Amniotic epithelial cell (primary cell): ENCODE measurements at regions not wholly inside any gene's neighbourhood (a gene's known extent, or its start where the extent isn't known, plus 50 kb on each side); places are given as distances from the start of the nearest gene placed in this dataset.

ENCODE experiments used
- DNase-seq: peaks from one replicate; pipeline ENCODE4 v3.0.0-alpha.2; 2010; ENCODE audit warnings: low read depth

DNA sequence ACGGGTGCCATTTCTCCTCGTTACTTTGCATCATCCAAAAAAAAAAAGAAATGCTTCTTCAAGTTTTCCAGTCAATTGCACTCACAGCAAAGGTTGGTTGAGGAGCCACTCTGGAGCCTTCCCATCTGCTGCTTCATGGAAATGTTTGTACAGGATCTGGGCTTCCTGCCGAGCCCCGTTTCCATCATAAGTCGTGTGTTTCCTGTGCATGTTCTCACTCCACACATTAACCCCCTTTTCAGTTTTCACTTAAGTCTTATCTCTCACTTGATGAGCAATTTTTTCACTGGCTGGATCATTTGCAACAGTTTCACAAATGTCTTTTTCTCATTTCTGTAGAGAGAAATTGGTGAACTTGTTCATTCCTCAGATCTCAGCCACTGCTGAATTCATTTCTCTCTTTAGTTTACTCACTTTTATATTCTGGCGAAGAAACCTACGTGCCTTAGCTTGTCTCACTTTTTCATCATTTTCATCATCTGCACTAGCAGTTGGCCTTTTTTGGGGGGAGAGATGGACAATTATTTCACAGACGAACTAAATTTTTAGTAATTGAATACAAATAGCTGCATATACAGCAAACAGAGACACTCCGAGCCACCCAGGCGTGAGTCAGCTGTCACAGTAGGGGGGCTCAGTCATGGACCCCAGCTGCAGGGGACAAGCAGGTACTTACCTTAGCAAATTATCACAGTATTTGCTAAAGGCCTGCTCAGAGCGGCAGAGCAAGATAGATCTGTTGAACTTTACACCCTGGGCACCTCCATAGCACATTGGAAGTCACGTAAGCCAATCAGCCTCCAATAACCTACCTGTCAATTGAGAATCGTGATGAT, 750.8 kb upstream of the ID2 start:
- DNase-seq, result no peak

- no peak for DNase-seq
Measured at GRCh38 chr2:7931808-7932207, 750.0 kb upstream of the ID2 start.

DNA sequence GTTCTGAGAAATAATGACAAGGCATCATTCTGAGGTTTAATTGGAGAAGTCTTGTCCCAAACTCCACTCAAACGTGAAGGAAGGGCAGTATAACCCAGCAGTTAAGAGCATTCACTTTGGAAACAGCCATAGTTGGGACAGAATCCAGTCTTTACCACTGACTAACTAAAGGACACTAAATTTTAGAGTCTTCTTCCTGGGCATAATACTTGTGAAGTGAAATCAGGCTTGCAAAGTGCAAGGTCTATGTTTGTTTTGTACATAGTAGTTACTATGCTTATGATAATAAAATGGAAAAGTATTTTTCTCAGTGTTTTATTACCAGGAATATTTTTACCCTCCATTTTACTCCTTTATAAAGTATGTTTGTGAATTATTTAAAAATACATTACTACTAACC, 748.2 kb upstream of the ID2 start:
- DNase-seq, result no peak

GRCh38 chr2:7934476-7934875, 747.4 kb upstream of the ID2 start:
- DNase-seq, result no peak

- no peak for DNase-seq
Measured at GRCh38 chr2:7937082-7937481, 744.8 kb upstream of the ID2 start.

- DNase-seq, result no peak
Measured at GRCh38 chr2:7940723-7941122, 741.1 kb upstream of the ID2 start.

DNA sequence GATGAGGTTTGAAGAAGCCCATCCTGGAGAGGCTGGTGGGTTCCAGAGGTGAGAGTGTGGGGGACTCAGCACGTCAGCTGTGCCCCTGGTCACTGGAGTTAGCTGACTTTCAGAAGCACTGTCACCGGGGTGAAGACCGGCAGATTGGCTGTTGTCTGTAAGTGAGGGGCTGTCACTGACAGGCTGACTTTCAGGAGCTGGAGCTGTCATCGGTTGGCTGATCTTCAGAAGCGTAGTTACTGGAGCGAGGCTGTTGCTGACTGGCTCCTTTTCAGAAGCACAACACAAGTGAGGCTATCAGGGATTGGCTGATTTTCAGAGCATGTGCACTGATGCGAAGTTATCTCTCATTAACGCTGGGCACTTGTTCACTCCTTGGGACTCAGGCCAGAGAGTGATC, 738.4 kb upstream of the ID2 start:
- DNase-seq, result no peak

DNA sequence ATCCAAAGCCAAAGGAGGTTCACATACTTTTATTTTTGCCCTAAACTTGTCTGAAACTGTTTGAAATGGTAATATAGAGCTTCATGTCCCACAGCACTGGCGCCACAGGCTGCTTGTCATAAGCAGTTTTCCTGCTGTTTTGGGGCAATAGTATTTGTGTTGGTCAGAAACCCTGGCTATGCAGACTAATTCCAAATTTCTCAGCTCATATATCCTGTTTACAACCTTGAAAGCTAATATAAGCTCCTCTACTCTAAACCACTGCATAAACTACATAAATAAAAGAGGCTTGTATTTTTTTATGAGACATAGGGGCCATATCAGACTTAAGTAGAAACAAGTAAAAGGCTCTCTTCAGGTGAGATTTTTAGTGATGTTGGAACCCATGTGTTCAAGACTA, 736.8 kb upstream of the ID2 start:
- DNase-seq, result no peak

- DNase-seq, result no peak
Measured at GRCh38 chr2:7950035-7950612, 731.7 kb upstream of the ID2 start.

DNA sequence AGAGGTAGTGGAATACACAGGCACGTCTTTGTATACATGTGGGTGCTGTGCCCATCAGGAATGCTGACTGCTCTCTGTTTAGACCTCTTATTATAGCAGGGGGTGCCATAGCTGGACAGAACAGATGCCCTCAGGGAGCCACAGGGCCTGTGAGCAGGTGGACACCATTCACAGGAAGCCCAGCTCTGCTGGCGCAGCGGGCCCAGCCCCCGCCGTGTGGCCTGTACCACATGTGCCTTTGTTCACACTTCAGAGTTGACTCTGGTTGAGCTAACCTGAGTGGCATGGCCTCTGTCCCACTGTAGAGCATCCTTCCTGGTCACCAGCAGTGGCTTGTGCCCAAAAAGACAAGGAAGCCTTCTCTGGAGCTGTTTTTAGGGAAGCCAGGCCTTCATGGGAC, 730.9 kb upstream of the ID2 start:
- no peak for DNase-seq

GRCh38 chr2:7951490-7951889, 730.4 kb upstream of the ID2 start:
- DNase-seq, result no peak

DNA sequence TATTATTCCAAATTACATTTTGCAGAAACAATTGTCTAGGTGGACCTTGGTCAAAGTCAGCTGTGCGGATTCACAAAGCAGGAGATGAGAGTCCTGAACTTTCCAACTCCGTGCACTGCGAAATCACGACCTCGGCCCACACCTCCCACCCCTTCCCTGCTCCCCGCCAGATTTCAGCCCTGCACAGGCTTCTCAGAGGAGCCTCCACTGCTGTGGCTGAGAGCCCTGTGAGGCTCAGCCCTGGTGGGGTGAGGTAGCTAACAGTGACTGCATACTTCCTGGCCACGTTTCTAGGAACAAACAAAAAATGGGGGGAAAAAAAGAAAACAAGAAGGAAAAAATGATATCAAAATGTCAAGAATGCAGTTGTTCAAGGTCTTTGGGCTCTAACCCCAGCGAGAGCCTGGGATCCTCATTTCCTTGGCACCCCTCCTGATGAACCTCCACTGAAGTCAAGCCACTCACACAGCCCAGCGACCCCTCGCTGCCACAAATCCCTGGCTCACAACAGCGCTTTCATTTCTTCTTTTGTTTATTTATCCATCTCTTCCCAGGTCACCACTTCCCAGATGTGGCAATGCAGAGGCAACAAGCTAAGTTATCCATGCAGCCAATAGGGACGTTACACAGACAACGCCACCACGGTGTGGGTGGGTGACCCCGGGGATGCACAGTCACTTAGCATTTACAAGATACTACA, 729.7 kb upstream of the ID2 start:
- no peak for DNase-seq

GRCh38 chr2:7953195-7953594, 728.7 kb upstream of the ID2 start:
- no peak for DNase-seq

DNA sequence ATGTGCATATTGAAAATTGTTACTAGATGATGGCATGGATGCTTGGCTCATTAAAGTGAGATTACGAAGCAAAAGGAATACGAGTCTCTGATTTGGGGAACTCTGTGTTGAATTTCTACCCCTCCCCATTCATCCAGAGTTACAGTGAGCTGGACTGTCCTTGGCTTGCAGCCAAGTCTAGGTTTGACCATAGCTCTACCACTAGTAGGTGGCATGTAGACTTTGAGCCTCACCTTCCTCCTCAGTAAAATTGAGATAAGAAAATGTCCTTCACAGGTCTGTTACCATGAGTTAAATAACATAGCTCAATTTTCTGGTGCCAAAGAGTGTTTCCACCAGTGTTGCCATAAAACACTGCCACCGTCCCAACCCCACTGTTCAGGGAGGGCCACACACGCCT, 727.6 kb upstream of the ID2 start:
- no peak for DNase-seq

DNA sequence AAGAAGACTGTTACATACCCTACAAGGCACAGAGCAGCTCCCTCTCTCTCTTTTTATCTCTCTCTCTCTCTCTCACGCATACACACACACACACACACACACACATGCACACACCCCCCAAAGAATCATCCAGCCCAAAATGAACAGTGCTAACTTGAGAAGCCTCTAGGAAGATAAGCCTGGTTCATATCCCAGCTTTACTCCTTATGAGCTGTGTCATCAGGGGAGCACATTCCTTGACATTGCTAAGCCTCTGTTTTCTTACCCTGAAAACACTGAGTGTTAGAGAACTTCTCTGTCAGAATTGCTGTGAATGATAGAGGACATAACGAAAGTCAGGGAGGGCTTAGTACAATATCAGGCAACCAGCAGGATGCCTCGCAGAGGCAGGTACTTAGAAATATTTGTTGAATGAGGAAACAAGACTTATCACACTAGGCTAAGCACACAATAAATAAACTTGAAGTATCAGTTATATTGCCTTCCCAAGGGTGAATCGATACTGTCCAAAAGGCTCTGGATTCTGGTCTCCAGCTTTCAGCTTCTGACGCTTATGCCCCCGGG, 725.6 kb upstream of the ID2 start:
- DNase-seq, result peak; percentile 45

GRCh38 chr2:7961550-7961949, 720.3 kb upstream of the ID2 start:
- no peak for DNase-seq

DNA sequence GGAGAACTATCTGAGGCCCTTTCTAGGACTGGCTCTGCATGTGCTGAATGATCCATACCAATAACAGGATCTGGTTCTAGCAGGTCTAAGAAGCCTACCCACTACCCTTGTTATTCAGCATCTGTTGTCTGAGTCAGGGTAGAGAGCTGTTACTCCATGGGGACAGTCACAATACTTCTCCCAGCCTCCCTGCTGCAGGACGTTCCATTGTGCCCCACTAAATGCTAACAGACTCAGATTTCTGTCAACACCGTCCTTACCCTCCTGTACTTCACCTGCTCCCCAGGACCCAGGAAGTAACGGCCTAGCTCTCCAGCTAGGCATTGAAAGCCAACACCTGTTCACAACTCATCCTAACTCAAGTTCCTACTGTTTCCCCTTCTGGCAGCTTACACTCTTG, 719.7 kb upstream of the ID2 start:
- DNase-seq, result no peak

DNA sequence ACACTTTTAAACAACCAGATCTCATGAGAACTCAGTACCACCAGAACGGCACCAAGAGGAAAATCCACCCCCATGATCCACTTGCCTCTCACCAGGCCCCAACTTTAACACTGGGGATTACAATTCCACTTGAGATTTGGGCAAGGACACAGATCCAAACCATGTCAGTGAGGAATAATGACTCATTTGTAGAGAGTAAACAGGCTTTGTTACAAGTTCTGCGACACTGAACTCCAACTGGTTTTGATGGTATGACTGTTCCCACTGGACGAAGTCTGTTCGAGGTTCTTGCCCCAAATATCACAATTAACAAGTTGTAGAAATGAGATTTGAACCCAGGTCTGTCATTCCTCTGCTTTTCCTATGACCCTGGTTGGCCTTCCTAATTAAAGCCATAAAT, 718.1 kb upstream of the ID2 start:
- no peak for DNase-seq

DNA sequence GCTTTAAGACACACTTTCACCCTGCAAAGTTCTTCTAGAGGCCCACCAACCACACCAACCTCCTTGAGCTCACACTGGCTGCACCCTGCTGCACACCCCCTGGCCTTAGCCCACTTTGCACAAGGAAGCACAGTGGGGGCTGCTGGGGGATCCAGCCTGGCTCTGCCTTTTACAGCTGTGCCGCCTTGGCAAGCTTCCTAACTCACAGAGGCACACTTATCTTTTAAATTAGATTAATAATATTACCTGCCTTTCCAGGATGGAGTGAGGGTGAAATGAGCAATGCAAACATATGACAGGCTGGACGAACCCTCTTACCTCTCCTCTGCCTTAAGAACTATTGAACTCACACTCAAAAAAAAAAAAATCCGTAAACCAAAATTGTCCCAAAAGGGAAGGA, 715.8 kb upstream of the ID2 start:
- no peak for DNase-seq

DNA sequence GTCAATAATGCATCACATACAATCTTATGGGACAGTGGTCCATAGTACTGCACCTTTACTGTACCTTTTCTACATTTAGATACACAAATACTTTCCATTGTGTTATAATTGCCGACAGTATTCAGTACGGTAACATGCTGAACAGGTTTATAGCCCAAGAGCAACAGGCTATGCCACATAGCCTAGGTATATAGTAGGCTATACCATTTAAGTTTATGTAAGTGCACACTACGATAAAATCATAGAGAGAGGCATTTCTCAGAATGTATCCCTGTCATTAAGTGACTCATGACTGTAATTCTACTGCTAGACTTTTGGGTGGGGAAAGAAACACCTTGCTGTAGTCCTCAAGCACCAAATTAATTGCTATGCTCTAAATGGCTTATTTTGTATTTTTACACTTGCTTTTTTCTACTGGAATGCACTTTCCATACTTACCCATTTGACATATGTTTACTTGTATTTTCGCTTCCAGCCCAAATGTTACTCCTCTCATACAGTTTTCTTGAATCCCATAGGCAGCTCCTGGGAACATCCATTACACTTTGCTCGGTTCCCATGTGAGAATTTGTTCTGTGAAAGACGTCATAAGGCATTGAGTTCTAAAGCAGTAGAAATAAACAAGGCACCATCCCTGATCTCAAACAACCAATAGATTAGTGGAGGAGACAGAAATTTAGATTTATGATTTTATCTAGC, 714.0 kb upstream of the ID2 start:
- no peak for DNase-seq

DNA sequence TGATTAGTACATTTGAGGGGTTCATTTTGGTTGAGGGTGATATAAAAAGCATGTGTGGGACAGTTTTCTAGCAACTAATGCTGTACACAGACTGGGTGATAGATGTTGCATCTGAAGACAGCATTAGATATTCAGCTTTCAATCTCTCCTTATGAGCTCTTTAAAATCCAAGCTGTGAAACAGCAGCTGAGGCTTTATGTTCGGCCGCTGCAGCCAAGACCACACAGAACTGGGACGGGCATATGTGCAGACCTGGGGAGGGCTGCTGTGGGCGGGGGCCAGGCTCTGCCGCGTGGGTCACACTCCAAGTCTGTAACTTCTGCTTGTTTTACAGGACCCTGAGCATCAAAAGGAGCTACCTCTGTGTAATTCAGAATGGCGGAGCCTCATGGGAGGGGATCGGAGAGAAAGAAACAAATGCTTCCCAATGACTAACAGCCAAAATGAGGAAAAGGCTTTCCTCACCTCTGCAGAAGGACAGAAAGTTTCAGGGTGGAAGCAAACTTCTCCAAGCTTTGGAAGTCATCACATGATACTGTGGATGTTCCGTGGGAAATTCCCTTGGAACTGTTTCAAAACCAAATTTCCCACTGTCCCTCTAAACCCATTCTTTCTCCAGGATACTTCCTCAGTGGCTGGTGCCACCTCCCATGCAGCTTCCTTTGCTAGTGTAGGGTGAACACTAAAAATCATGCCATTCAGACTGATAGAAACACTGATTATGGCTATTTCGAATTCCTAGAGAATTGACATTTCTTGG, 711.9 kb upstream of the ID2 start:
- no peak for DNase-seq

- no peak for DNase-seq
Measured at GRCh38 chr2:7971248-7971647, 710.6 kb upstream of the ID2 start.
